Kidney epithelial cell (primary cell): ENCODE measurements at regions not wholly inside any gene's neighbourhood (a gene's known extent, or its start where the extent isn't known, plus 50 kb on each side); places are given as distances from the start of the nearest gene placed in this dataset.

Experiments
- DNase-seq: peaks from one replicate; pipeline ENCODE4 v3.0.0-alpha.2; 2010; ENCODE audit warnings: low read depth
- H3K27me3 ChIP-seq: 2 replicates; pipeline ENCODE4 v1.6.0; 2011; ENCODE audit warnings: low read length; ENCODE audit not compliant: control insufficient read depth, insufficient read depth
- H3K36me3 ChIP-seq: 2 replicates; pipeline ENCODE4 v1.5.1; 2011; ENCODE audit warnings: low read length; ENCODE audit not compliant: control insufficient read depth, insufficient read depth
- H3K4me3 ChIP-seq: 2 replicates; pipeline ENCODE4 v1.5.1; 2011; ENCODE audit warnings: low read depth, mild to moderate bottlenecking, control low read depth, low read length
- CTCF ChIP-seq: IDR thresholded peaks from 2 replicates; pipeline ENCODE4 v1.5.1; 2011; ENCODE audit warnings: mild to moderate bottlenecking, moderate library complexity, low read length, control low read depth, inconsistent platforms; ENCODE audit not compliant: insufficient read depth, poor library complexity, severe bottlenecking

- H3K27me3 ChIP-seq: no peaks in the 10 kb centered on the region
Measured at GRCh38 chr22:49555526-49555925, 272.1 kb downstream of the BRD1 start.

GRCh38 chr22:49554741-49555140 lies 272.9 kb downstream of the BRD1 start:
- TF ChIP-seq CTCF: no peak
- no peaks in the 10 kb centered on the region for H3K27me3 ChIP-seq
- H3K4me3 ChIP-seq: no peak overlapping the region
- no peak for DNase-seq
- no peaks in the 10 kb centered on the region for H3K36me3 ChIP-seq

More at GRCh38 chr22:49555526-49555925, 272.1 kb downstream of the BRD1 start:
- DNase-seq: no peak
- Histone ChIP-seq H3K4me3 (no peak overlapping the region), H3K36me3 (no peaks in the 10 kb centered on the region)
- TF ChIP-seq CTCF: no peak

GRCh38 chr22:49554296-49554625 lies 273.4 kb downstream of the BRD1 start:
- no peaks in the 10 kb centered on the region for H3K36me3 ChIP-seq
- TF ChIP-seq CTCF: no peak
- no peak for DNase-seq
- no peaks in the 10 kb centered on the region for H3K27me3 ChIP-seq
- no peak overlapping the region for H3K4me3 ChIP-seq

GRCh38 chr22:49553518-49554295 lies 274.0 kb downstream of the BRD1 start:
- Histone ChIP-seq H3K36me3 (no peaks in the 10 kb centered on the region), H3K4me3 (no peak overlapping the region), H3K27me3 (no peaks in the 10 kb centered on the region)
- no peak for TF ChIP-seq CTCF
- no peak for DNase-seq

- no peak overlapping the region for H3K4me3 ChIP-seq
- TF ChIP-seq CTCF: no peak
Measured at GRCh38 chr22:49553076-49553475, 274.6 kb downstream of the BRD1 start.

More at GRCh38 chr22:49553076-49553475, 274.6 kb downstream of the BRD1 start:
- Histone ChIP-seq H3K36me3 (no peaks in the 10 kb centered on the region), H3K27me3 (no peaks in the 10 kb centered on the region)
- DNase-seq: no peak
